Loucy (cell line): ENCODE measurements at regions not wholly inside any gene's neighbourhood (a gene's known extent, or its start where the extent isn't known, plus 50 kb on each side); places are given as distances from the start of the nearest gene placed in this dataset.

Experiments used
- EZH2phosphoT487 ChIP-seq: fragments of 200-600 bp; IDR thresholded peaks from 2 replicates; pipeline ENCODE4 v1.6.1; 2018; ENCODE audit warnings: antibody characterized with exemption, mild to moderate bottlenecking, moderate library complexity, borderline replicate concordance
- TF ChIP-seq, protein P1 (sequence below): fragments of 200-600 bp; sonication (generic); conservative IDR thresholded peaks from 2 replicates; pipeline ENCODE4 v1.5.1; 2014; ENCODE audit warnings: mild to moderate bottlenecking, antibody characterized with exemption, low read length

GRCh38 chrX:74248889-74249288 is 55.1 kb upstream of the ZCCHC13 start:
- TF ChIP-seq, protein P1, sequence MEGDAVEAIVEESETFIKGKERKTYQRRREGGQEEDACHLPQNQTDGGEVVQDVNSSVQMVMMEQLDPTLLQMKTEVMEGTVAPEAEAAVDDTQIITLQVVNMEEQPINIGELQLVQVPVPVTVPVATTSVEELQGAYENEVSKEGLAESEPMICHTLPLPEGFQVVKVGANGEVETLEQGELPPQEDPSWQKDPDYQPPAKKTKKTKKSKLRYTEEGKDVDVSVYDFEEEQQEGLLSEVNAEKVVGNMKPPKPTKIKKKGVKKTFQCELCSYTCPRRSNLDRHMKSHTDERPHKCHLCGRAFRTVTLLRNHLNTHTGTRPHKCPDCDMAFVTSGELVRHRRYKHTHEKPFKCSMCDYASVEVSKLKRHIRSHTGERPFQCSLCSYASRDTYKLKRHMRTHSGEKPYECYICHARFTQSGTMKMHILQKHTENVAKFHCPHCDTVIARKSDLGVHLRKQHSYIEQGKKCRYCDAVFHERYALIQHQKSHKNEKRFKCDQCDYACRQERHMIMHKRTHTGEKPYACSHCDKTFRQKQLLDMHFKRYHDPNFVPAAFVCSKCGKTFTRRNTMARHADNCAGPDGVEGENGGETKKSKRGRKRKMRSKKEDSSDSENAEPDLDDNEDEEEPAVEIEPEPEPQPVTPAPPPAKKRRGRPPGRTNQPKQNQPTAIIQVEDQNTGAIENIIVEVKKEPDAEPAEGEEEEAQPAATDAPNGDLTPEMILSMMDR: no peak
- no peak for TF ChIP-seq EZH2phosphoT487
